OCI-LY1 (cell line): ENCODE measurements at regions not wholly inside any gene's neighbourhood (a gene's known extent, or its start where the extent isn't known, plus 50 kb on each side); places are given as distances from the start of the nearest gene placed in this dataset.

Experiments
- H2AFZ ChIP-seq: fragments of 200-600 bp; sonication (generic), shearing (Covaris generic); 2 replicates; pipeline ENCODE4 v1.6.0; 2014; ENCODE audit warnings: antibody characterized with exemption, mild to moderate bottlenecking, low read length
- H3F3A ChIP-seq: fragments of 200-600 bp; sonication (generic), shearing (Covaris generic); 2 replicates; pipeline ENCODE4 v1.6.0; 2014; ENCODE audit warnings: mild to moderate bottlenecking, antibody characterized with exemption, low read length, moderate library complexity; ENCODE audit not compliant: insufficient read depth
- H3K27ac ChIP-seq: fragments of 200-600 bp; sonication (generic); 2 replicates; pipeline ENCODE4 v1.5.1; 2014; ENCODE audit warnings: low read length, mixed run types, mild to moderate bottlenecking, low read depth; ENCODE audit not compliant: poor library complexity, severe bottlenecking
- H3K27me3 ChIP-seq: fragments of 200-600 bp; sonication (generic); 2 replicates; pipeline ENCODE4 v1.6.0; 2014; ENCODE audit warnings: antibody characterized with exemption, mild to moderate bottlenecking, low read length, moderate library complexity; ENCODE audit not compliant: insufficient read depth
- H3K36me3 ChIP-seq: fragments of 200-600 bp; sonication (generic); 2 replicates; pipeline ENCODE4 v1.6.1; 2014; ENCODE audit warnings: mild to moderate bottlenecking, antibody characterized with exemption, low read length, moderate library complexity, mixed read lengths; ENCODE audit not compliant: insufficient read depth
- H3K4me1 ChIP-seq: fragments of 200-600 bp; sonication (generic); 2 replicates; pipeline ENCODE4 v1.5.1; 2014; ENCODE audit warnings: mild to moderate bottlenecking, low read length, moderate library complexity; ENCODE audit not compliant: insufficient read depth, severe bottlenecking
- H3K4me2 ChIP-seq: fragments of 200-600 bp; sonication (generic), shearing (Covaris generic); 2 replicates; pipeline ENCODE4 v1.6.1; 2014; ENCODE audit warnings: low read length
- H3K4me3 ChIP-seq: fragments of 200-600 bp; sonication (generic); 2 replicates; pipeline ENCODE4 v1.5.1; 2014; ENCODE audit warnings: low read length, low read depth, mild to moderate bottlenecking, mixed read lengths; ENCODE audit not compliant: poor library complexity, severe bottlenecking
- H3K79me2 ChIP-seq: fragments of 200-600 bp; shearing (Covaris generic); 2 replicates; pipeline ENCODE4 v1.6.1; 2016; ENCODE audit warnings: mixed run types, low read length, mixed read lengths; ENCODE audit not compliant: insufficient read depth
- H3K9ac ChIP-seq: fragments of 200-600 bp; sonication (generic), shearing (Covaris generic); 2 replicates; pipeline ENCODE4 v1.6.1; 2014; ENCODE audit warnings: mild to moderate bottlenecking, low read length, mixed read lengths
- H3K9me2 ChIP-seq: fragments of 200-600 bp; sonication (generic), shearing (Covaris generic); 2 replicates; pipeline ENCODE4 v1.6.1; 2014; ENCODE audit warnings: low read depth, mild to moderate bottlenecking, low read length, mixed read lengths
- H3K9me3 ChIP-seq: fragments of 200-600 bp; shearing (Covaris generic); 2 replicates; pipeline ENCODE4 v1.6.1; 2014; ENCODE audit warnings: low read length, mixed read lengths
- H4K20me1 ChIP-seq: fragments of 200-600 bp; sonication (generic), shearing (Covaris generic); 2 replicates; pipeline ENCODE4 v1.6.0; 2016; ENCODE audit warnings: mild to moderate bottlenecking, low read length; ENCODE audit not compliant: insufficient read depth
- CTCF ChIP-seq: fragments of 200-600 bp; sonication (generic), shearing (Covaris generic); IDR thresholded peaks from 2 replicates; pipeline ENCODE4 v1.5.1; 2017; ENCODE audit warnings: mild to moderate bottlenecking, antibody characterized with exemption, low read length, moderate library complexity, mixed read lengths
- EZH2 ChIP-seq: fragments of 200-600 bp; sonication (generic), shearing (Covaris generic); IDR thresholded peaks from 2 replicates; pipeline ENCODE4 v1.8.0; 2017; ENCODE audit warnings: borderline replicate concordance, mixed run types, mild to moderate bottlenecking, antibody characterized with exemption, low read length, moderate library complexity, mixed read lengths

- no peaks in the 10 kb centered on the region for H3F3A ChIP-seq
- H3K27ac ChIP-seq, result no peak overlapping the region
- no peak overlapping the region for H3K9ac ChIP-seq
- H3K9me2 ChIP-seq, result no peaks in the 10 kb centered on the region
- H3K79me2 ChIP-seq, result no peaks in the 10 kb centered on the region
- TF ChIP-seq EZH2, result no peak
- TF ChIP-seq CTCF, result no peak
- no peaks in the 10 kb centered on the region for H3K4me1 ChIP-seq
- no peak overlapping the region for H3K4me3 ChIP-seq
- H3K4me2 ChIP-seq, result no peak overlapping the region
- H3K36me3 ChIP-seq, result no peaks in the 10 kb centered on the region
- H2AFZ ChIP-seq, result no peak overlapping the region
- H3K9me3 ChIP-seq, result no peaks in the 10 kb centered on the region
- H3K27me3 ChIP-seq, result no peaks in the 10 kb centered on the region
- H4K20me1 ChIP-seq, result no peaks in the 10 kb centered on the region
Measured at GRCh38 chr1:4877426-4877825, 223.0 kb downstream of the AJAP1 start.

DNA sequence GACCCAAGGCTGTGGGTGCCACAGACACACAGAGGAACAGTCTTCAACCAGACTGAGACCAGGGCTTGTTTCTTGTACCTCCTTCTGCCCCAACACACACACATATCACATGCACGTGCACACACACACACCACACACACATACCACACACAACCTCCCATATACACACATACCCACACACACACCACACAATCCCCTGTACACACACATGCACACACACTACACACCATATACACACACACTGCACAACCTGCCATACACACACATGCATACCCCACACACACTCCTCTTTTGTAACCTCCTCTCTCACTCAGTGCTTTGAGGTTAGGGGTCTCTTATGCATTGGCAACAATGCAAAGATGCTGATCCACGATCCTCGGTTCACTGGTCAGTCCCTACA lies 217.0 kb downstream of the AJAP1 start:
- Histone ChIP-seq H3K36me3 (no peaks in the 10 kb centered on the region), H3K27me3 (no peaks in the 10 kb centered on the region), H3K9me3 (no peaks in the 10 kb centered on the region), H3K27ac (no peak overlapping the region), H3K4me2 (no peak overlapping the region), H3F3A (no peaks in the 10 kb centered on the region), H3K4me3 (no peak overlapping the region), H2AFZ (no peak overlapping the region), H3K9ac (no peak overlapping the region), H3K4me1 (no peaks in the 10 kb centered on the region), H3K79me2 (no peaks in the 10 kb centered on the region), H4K20me1 (no peaks in the 10 kb centered on the region), H3K9me2 (no peaks in the 10 kb centered on the region)
- TF ChIP-seq CTCF (no peak), EZH2 (no peak)

- Histone ChIP-seq H3K27ac (no peak overlapping the region), H3K4me1 (no peaks in the 10 kb centered on the region), H3K27me3 (no peaks in the 10 kb centered on the region), H3K9me3 (no peaks in the 10 kb centered on the region), H3K4me3 (no peak overlapping the region), H3K79me2 (no peaks in the 10 kb centered on the region), H2AFZ (no peak overlapping the region), H3K9me2 (no peaks in the 10 kb centered on the region), H3F3A (no peaks in the 10 kb centered on the region), H3K4me2 (no peak overlapping the region), H4K20me1 (no peaks in the 10 kb centered on the region), H3K9ac (no peak overlapping the region), H3K36me3 (no peaks in the 10 kb centered on the region)
- TF ChIP-seq EZH2, result no peak
Measured at GRCh38 chr1:4868521-4868920, 214.1 kb downstream of the AJAP1 start.

GRCh38 chr1:4856396-4856795 lies 202.0 kb downstream of the AJAP1 start:
- H3K36me3 ChIP-seq, result no peaks in the 10 kb centered on the region

More at GRCh38 chr1:4856396-4856795, 202.0 kb downstream of the AJAP1 start:
- TF ChIP-seq EZH2 (no peak), CTCF (no peak)
- Histone ChIP-seq H4K20me1 (no peaks in the 10 kb centered on the region), H3K4me1 (no peaks in the 10 kb centered on the region), H3K27ac (no peak overlapping the region), H3K9ac (no peak overlapping the region), H3F3A (no peaks in the 10 kb centered on the region), H3K4me2 (no peak overlapping the region), H3K79me2 (no peaks in the 10 kb centered on the region), H3K9me2 (no peaks in the 10 kb centered on the region), H3K9me3 (no peaks in the 10 kb centered on the region), H3K27me3 (no peaks in the 10 kb centered on the region), H2AFZ (no peak overlapping the region), H3K4me3 (no peak overlapping the region)
